RWPE1 (cell line): ENCODE measurements at regions not wholly inside any gene's neighbourhood (a gene's known extent, or its start where the extent isn't known, plus 50 kb on each side); places are given as distances from the start of the nearest gene placed in this dataset.

ENCODE experiments used
- CTCF ChIA-PET: fragments of 350-600 bp; sonication (Branson Sonifier 250); formaldehyde crosslinking; extraction: SDS; loops from one replicate; lab custom pipeline; 2021; lab: Yijun Ruan, JAX
- POLR2A ChIA-PET: fragments of 400-600 bp; formaldehyde crosslinking; extraction: SDS; loops from one replicate; lab custom pipeline; 2020; ENCODE audit warnings: antibody characterized with exemption; ENCODE audit not compliant: low non-redundant PET; lab: Yijun Ruan, JAX
- DNase-seq: peaks from one replicate; pipeline ENCODE4 v3.0.0; 2012; ENCODE audit warnings: low spot score
- H3K27ac ChIP-seq: fragments of 450-650 bp; 2 replicates; pipeline ENCODE4 v1.5.1; 2017
- CTCF ChIP-seq: fragments of 450-650 bp; conservative IDR thresholded peaks from 2 replicates; pipeline ENCODE4 v1.5.1; 2017; ENCODE audit warnings: low read depth, mild to moderate bottlenecking

GRCh38 chr13:103130146-103130545 is 63.9 kb upstream of the SLC10A2 start:
- ChIA-PET POLR2A (no interaction called here), CTCF (no interaction called here)
- TF ChIP-seq CTCF: no peak

More at GRCh38 chr13:103130146-103130545, 63.9 kb upstream of the SLC10A2 start:
- no peak overlapping the region for H3K27ac ChIP-seq
- DNase-seq: no peak
